Epithelial cell of proximal tubule (primary cell): ENCODE measurements at regions not wholly inside any gene's neighbourhood (a gene's known extent, or its start where the extent isn't known, plus 50 kb on each side); places are given as distances from the start of the nearest gene placed in this dataset.

ENCODE experiments used
- DNase-seq: peaks from one replicate; pipeline ENCODE4 v3.0.0-alpha.2; 2011; ENCODE audit warnings: low read depth
- H3K4me3 ChIP-seq: 2 replicates; pipeline ENCODE4 v1.5.1; 2011; ENCODE audit warnings: low read depth, mild to moderate bottlenecking, low read length
- TF ChIP-seq, protein P1 (sequence below): conservative IDR thresholded peaks from 2 replicates; pipeline ENCODE4 v1.5.1; 2012; ENCODE audit warnings: low read depth, mild to moderate bottlenecking, low read length

DNA sequence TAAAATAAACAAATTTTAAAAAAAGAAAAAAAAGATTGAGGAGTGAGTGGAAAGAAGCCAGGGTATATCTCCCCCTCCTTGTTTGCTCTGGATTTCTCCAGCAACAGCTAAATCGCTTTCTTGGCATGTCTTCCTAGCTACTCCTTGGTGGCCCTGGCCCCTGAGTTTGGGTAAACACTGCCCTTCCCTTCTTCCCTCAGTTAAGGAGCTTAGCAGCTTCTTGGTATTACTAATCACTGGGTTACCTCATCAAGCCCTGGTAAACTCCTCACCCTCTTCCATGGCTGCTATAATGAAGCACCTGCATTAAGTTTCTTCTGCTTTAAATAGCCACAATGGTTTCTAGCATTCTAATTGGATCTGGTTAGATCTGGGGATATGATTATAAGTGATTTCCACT lies 269.8 kb downstream of the FZD1 start:
- no peak overlapping the region for H3K4me3 ChIP-seq
- TF ChIP-seq, protein P1, sequence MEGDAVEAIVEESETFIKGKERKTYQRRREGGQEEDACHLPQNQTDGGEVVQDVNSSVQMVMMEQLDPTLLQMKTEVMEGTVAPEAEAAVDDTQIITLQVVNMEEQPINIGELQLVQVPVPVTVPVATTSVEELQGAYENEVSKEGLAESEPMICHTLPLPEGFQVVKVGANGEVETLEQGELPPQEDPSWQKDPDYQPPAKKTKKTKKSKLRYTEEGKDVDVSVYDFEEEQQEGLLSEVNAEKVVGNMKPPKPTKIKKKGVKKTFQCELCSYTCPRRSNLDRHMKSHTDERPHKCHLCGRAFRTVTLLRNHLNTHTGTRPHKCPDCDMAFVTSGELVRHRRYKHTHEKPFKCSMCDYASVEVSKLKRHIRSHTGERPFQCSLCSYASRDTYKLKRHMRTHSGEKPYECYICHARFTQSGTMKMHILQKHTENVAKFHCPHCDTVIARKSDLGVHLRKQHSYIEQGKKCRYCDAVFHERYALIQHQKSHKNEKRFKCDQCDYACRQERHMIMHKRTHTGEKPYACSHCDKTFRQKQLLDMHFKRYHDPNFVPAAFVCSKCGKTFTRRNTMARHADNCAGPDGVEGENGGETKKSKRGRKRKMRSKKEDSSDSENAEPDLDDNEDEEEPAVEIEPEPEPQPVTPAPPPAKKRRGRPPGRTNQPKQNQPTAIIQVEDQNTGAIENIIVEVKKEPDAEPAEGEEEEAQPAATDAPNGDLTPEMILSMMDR: no peak
- no peak for DNase-seq

DNA sequence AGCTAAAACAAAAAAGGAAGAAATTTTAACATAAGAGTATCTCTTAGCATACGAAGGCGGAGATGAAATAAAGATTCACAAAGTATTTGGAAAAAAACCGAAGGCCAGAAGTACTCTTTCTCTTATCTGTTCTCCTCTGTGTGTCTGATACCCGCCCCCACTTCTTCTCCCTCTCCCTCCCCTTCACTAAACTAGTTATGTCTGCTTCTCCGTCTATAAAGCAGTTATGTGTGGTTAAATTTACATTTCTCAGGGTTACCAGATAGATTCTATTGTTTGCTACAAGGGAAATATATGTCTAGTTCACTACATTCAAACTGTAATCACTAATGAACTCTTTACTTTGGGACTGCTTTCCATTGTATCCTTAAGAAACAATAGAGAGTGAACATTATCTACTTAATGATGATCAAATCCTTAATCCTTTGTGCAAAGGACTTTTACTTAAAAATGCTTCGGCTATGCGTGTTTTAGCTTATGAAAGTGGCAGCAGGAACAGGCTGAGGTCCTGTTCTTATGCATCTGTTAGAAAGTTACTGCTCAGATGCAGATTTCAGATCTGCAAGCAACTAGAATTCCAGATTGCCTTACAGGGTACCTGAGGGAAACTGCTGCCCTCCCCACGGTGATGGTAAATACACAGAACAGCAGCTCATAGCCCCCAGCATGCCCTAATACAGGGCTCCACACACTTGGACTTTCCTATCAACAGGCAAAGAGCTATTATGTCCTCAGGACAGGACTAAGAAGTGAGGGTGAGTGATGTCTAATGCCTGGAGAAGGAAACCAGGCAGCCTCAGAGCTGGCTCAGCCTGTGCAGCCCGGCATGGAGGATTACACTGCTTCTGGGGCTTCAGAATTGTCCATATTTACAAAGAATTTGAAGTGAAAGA lies 273.3 kb downstream of the FZD1 start:
- TF ChIP-seq, protein P1: no peak
- no peak overlapping the region for H3K4me3 ChIP-seq
- no peak for DNase-seq

DNA sequence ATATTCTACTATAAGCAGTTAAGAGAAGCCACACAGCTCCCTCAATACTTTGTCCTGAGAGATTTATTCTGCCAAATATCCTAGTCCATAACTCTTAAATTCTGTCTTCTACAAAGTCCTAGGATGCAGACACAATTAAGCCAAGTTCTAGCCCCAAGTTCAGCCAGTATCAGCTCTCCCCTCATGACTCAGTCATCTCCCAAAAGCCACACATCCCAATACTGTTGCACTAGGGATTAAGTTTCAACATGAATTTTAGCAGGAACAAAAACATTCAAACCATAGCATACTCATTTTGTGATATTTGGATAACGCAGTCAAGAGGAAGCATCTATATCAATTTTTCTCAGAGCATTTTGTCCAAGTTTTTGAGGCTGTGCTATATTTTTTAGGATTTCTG lies 277.4 kb downstream of the FZD1 start:
- TF ChIP-seq, protein P1: no peak
- DNase-seq: no peak
- no peak overlapping the region for H3K4me3 ChIP-seq

DNA sequence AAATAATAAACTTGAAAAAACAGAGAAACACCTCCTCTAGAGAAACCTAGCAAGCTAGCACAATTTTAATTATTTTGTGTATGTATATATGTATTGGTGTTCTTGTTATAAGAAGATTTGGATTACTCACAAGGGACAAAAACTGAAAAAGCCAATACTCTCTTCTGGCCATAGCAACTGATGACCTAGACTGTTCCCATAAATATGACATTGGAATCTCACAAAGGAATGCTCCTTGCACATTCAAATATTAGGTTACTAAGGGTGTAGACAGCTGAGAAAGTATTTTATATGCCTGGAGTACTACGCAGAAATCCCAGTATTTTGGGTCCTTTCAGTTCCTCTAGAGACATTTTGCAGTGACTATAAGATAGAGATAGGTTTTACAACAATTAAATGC lies 279.4 kb downstream of the FZD1 start:
- TF ChIP-seq, protein P1: no peak
- H3K4me3 ChIP-seq: no peak overlapping the region
- no peak for DNase-seq

DNA sequence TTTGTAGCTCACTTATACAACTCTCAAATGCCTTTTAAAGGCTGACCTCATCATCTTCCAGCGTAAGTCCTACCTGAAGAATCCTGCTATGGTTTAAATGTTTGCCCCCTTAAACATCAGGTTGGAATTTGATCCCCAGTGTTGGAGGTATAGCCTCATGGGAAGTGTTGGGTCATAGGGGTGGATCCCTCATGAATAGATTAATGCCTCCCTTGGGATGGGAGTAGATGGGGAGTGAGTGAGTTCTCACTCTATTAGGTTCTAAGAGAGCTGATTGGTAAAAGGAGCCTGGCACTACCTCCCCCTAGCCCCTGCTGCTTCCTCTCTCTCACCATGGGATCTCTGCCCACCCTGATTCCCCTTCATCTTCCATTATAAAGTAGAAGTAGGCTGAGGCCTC lies 285.6 kb downstream of the FZD1 start:
- no peak overlapping the region for H3K4me3 ChIP-seq
- TF ChIP-seq, protein P1: no peak
- DNase-seq: no peak

DNA sequence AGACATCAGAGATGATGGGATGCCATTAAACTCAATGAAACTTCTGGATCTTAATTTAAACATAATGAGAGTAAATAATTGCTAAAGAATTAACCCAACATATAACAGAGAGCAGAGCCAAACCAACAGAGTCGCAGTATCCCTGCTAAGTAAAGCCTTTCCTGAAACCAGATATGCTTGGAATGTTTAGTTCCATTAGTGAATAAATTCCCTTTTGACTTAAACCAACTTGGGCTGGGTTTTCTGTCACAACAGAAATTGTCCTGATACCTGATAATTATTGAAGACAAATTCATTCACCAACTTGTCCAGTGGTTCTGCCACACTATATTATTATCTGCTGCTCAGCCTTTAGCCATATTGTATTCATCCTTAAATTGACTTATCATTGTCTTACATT lies 286.7 kb downstream of the FZD1 start:
- no peak for DNase-seq

More for the DNA sequence above, 286.7 kb downstream of the FZD1 start:
- TF ChIP-seq, protein P1: no peak
- no peak overlapping the region for H3K4me3 ChIP-seq
